ENCODE measurements at regions not wholly inside any gene's neighbourhood (a gene's known extent, or its start where the extent isn't known, plus 50 kb on each side); places are given as distances from the start of the nearest gene placed in this dataset.

DNA sequence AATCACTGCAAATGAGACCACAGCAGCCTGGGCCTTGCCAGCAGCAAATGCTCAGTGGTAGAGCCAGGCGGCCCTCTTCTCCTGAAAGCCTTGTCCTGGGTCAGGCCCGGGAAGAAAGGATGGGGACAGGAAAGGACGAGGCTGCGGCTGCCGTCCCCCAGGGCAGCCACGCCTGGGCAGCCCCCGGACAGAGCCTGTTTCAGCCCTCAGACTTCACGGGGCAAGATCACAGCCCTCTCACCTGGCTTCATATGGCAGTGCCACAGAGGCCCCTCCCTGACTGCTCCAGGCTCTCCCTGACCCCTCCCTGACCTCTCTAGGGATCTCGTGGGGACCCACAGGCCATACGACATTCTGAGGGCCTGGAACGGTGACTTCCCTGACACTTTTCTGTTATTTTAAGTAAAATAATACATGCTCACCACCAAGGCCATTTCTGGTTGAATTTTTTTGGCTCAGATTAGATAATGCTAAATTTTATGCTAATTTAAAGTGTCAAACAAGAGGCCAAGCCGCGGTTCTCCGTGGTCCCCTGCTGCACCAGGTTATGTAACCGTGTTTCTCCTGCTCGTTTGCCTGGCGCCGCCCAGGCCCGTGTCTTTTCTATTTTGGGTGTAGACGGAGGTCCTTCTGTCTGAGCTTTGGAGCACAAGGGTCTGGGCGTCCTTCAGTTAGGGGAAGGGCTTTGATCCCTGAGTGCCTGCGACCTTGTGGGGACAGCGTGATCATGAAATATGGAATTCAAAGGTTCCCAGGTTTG is 59.9 kb upstream of the BHLHE23 start:
- DNase-seq, result no peak

DNA sequence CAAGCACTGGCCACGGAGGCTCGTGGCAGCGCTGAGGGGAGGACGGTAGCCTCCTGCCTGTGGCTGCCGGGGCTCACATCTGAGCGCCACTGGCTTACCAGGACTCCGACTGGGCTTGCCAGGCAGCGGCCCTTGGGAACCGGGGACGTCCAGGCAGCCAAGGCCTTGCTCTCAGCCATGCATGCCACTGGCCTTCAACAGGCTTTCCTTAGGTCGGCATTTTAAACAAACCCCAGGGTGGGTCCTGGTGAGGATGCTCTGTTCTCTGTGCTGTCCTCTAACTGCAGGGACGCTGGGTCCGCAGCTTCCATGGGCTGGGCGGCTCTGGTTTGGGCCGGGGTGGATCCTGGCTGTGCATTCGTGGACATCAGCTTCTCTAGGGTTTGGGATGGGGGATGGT is 59.1 kb upstream of the BHLHE23 start:
- no peak for DNase-seq

DNA sequence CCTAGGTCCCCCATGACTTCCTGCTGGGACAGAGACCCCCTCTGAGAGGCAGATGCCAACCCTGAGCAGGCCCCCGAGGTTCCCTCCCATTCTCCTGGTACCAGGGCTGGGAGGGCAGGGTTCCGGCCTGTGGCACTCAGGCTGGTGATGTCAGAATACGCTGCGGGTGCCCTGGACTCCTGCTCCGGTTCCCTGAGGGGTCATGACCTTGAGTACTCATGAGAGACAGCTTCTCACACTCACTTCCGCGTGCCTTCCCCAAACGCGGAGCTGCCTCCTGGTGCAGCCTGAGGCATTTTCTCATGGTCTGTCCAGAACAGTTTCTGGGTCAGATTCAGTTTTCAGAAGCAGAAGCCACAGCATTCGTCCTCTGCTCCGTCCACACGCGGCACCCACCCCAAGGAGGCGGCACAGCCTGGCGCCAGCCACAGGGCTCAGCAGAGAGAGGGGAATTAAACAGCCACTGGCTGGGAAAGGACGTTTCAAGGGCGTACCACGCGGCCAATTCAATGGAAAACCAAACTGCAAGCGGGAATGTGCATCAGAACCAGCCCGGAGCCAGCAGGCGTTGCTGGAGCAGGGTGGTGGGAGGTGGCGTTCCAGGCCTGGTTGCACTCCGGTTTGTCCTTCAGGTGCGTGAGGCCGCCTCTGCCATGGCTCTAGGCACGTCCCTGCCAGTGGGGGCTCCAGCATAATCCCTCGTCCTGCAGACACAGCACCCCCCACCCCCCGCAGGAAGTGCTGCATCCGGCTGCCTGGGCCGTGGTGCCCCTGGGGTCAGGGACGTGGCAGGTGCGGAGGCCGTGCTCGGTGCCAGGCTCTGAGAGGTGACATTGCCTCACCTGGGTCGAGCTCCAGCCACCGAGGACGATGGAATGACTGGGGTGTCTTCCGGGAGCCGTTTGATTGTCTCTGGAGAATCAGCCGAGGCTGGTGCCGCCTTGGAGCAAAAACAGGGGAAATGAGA is 58.3 kb upstream of the BHLHE23 start:
- DNase-seq, result no peak

DNA sequence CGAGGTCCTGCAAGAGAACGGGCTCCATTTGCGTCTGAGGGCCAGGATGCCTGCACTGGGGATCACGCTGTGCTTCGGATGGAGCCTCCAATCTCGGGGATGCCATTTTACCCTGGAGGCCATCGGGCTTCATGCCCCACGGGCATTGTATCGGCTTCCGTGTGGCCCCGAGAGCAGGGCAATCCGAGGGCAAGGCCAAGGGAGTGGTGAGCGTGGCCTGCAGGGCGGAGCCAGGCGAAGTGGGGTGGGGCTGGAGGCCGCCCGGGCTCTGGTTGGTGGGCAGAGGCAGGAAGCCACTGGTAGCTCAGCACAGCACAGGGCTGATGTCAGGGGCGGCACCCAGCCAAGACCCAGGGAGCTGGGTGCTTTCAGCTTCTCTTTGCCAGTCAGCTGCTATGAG is 57.5 kb upstream of the BHLHE23 start:
- no peak for DNase-seq

DNA sequence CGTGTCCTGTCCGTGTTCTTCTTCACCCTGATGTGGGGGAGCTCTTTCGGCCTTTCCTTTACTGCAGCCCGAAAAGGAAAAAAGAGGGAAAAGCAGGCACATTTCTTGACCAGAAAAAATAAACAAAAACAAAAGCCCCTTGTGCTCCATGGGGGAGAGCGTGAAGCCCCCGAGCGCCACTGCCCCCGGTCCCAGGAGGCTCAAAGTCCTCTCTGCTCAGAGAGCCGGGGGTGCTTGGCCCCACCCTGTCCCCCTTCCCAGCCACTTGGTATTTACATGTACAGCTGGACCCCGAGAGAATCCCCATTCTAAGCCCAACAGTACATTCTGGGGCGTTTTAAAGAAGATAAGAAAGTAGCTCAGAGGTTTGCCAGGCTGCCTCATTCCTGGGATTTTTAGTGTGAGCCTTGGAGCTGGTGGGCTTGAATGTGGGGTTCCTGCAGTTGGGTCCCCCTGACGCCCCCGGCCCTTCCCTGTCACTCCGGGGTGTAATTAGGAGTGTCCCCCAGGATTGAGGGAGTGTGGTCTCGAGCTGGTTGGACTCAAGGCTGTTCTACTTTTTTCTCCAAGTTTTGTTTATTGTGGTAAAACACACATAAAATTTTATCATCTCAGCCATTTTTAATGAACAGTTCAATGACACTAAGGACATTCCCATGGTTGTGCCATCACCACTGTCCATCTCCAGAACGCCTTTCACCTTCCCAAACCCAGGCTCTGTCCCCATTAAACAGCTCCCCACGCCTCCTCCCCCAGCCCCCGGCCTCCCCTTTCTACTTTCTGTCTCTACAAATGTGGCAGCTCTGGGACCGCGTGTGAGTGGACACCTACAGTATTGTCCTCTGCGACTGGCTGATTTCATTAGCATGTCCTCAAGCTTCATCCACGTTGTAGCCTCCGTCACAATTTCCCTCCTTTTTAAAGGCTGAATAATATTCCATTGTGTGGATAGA is 55.7 kb upstream of the BHLHE23 start:
- DNase-seq, result no peak

DNA sequence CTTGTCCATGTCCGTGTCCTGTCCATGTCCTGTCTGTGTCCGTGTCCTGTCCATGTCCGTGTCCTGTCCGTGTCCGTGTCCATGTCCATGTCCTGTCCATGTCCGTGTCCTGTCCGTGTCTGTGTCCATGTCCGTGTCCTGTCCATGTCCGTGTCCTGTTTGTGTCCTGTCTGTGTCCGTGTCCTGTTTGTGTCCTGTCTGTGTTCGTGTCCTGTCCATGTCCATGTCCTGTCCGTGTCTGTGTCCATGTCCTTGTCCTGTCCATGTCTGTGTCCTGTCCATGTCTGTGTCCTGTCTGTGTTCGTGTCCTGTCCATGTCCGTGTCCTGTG is 55.0 kb upstream of the BHLHE23 start:
- no peak for DNase-seq

DNA sequence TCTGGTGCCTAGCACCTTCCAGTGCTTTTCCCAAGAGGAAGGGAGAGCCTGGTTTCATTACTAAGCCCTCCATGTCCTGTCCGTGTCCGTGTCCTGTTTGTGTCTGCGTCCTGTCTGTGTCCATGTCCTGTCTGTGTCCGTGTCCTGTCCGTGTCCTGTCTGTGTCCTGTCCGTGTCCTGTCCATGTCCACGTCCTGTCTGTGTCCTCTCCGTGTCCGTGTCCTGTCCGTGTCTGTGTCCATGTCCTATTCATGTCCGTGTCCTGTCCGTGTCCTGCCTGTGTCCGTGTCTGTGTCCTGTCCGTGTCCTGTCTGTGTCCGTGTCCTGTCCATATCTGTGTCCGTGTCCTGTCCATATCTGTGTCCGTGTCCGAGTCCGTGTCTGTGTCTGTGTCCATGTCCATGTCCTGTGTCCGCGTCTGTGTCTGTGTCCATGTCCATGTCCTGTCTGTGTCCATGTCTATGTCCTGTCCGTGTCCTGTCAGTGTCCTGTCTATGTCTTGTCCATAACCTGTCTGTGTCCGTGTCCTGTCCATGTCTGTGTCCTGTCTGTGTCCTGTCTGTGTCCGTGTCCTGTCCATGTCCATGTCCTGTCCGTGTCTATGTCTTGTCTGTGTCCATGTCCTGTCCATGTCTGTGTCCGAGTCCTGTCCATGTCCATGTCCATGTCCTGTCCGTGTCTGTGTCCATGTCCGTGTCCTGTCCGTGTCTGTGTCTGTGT is 54.4 kb upstream of the BHLHE23 start:
- no peak for DNase-seq

DNA sequence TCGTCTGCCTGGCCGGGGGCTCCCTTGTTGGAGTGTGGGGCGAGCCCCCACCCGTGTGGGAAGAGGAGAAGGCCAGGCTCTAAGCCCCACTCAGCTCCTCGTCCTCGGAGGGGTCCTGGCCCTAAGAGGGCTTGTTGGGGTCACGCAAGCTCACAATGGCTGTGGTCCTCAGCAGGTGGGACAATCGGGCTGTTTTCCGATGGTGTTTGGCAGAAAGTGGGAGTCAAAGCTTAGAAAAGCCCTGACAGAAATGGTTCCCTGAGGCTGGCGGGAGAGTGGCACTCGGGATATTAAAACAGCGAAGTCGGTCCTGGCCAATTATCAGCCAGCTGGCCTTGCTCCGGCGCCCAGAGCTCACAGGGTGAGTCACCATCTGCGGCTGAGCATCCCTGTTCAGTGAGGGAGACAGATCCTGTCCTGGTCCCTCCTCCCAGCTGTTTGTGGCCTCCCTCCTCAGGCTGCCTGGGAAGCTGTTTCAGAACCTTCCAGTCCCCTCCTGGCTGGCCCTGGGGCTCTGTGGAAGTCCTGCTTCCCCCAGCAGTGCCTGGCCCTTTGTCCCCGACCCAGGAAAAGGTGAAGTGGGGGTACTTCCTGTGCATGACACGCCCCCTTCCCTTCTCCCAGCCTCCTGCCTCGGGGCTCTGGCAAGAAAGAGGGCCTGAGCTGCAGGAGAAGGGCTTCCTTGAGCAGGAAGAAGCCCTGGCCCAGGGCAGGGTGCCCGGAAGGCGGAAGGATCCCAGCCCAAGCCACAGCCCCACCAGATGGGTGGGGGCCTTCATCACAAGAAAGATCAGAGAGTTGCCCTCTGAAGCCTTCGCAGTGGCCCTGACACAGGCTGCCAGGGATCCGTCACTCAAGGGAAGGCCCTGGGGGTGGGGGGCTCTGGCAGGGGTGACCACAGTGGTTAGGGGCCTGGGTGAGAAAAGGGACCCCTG is 53.6 kb upstream of the BHLHE23 start:
- no peak for DNase-seq

DNA sequence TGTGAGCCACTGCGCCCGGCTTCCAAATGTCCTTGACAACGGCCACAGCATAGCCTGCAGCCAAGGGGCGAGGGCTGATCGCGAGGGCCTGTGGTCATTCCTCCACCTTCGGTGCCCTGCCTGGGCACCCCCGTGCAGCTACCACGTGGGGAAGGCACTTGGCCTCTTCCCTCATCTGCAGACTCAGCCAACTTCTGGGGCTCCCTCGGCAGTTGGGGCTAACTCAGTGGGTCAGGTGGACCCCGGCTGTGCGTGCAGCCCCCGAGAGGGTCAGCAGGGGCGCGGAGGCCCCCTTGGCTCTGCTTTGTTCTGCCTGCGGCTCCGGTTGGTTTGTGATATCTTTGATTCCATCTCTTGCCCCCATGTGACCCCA is 52.9 kb upstream of the BHLHE23 start:
- no peak for DNase-seq

DNA sequence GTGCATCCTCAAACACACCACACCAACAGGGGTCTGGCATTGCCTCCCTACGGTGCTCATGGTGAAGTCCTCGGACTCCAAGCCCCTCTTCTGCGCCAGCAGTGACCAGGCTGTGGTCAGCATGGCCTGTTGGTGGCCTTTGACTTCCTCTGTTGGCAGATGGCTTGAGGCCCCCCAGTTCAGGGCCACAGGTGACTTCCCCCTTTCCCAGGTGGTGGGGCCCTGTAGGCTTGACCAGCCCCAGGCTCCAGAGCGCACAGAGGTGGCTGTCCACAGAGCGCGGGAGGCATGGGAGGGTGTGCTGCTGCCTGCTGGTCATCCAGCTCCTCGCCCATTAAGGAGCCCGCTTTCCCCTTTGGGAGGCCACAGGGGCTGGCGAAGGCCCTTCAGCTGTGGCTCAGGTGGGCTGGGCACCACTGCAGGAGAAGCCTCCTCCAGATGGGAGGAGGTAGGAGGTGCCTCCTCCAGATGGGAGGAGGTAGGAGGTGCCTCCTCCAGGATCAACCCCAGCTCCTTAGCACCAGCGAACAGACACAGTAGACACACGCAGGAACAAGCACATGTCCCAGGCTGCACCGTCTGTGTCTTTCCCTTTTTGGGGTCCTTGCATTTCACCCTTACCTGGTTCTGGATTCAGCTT is 52.1 kb upstream of the BHLHE23 start:
- DNase-seq, result no peak

DNA sequence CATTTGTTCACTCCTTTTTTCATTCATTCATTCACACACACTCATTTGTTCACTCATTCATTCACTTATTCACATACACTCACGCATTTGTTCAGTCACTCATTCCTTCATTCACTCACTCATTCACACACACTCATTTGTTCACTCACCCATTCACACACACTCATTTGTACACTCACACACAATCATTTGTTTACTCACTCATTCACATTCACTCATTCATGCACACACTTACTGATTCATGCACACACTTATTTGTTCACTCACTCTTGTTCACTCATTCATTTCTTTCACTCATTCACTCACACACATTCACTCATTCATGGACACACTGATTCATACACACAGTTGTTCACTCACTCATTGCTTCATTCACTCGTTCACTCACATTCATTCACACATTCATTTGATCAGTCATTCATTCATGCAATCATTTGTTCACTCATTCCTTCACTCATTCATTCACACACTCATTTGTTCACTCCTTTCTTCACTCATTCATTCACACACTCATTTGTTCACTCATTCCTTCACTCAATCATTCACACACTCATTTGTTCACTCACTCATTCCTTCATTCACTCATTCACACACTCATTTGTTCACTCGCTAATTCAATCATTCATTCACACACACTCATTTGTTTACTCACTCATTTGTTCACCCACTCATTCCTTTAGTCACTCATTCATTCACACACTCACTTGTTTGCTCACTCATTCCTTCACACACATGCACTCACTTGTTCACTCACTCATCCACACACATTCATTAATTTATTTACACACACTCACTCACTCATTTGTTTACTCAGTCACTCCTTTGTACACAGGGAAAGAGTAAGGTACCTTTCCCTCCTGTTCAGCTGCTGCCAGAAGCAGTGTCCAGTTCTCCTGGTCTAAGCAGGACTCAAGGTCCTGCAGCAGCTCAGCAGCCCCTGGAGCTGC is 50.7 kb upstream of the BHLHE23 start:
- DNase-seq, result no peak

DNA sequence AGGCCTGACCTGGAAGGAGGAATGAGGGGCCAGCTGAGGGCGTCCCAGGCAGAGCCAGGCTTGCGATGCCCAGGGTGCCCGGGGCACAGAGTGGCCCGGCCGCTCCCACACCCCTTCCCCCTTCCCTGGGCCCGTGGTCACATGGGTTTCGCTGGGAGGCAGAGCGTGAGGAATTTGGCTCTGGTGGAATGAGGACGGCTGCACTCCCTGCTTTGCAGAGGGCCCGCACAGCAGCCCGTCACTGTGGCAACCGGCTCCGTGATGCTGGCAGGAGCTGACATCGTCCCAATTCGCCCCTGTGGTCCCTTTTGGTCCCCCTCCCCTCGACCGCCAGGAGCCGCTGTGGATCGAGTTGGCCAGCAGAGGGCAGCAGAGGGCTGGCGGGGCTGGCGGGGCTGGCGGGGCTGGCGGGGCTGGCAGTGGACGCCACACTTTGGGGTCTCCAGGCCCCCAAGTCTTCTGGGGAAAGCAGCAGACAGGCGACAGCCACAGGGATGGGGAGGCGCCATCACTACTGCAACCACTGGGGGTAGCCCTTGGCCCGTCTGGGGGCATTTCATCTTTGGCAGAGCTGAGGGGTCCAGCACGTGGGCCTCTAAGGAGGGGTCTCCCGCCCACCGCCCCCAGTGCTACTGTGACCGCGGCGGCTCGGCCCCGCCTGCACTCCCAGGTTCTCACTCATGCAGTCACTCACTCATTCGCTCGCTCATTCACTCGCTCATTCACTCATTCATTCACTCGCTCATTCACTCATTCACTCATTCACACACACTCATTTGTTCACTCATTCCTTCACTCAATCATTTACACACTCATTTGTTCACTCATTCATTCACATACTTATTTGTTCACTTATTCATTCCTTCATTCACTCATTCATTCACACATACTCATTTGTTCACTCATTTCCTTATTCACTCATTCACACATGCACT is 49.7 kb upstream of the BHLHE23 start:
- peak; percentile 71 for DNase-seq

All from activated CD8-positive, alpha-beta memory T cell treated with anti-CD3 and anti-CD28 coated beads for 24 hours (primary cell).